ENCODE measurements at regions not wholly inside any gene's neighbourhood (a gene's known extent, or its start where the extent isn't known, plus 50 kb on each side); places are given as distances from the start of the nearest gene placed in this dataset.

- Histone ChIP-seq H3K36me3 (ENCODE audit: insufficient read depth, low read length) (no peaks in the 10 kb centered on the region), H3K9me3 (replicated peaks; ENCODE audit: low read length) (peaks cover 4% of the 10 kb centered on the region), H3K4me3 (ENCODE audit: low read length) (no peak overlapping the region), H3K4me2 (ENCODE audit: low read length) (no peak overlapping the region), H3K4me1 (ENCODE audit: control insufficient read depth, insufficient read depth, low read length) (no peaks in the 10 kb centered on the region), H3K27me3 (ENCODE audit: control insufficient read depth, insufficient read depth, low read length) (no peaks in the 10 kb centered on the region), H3K9ac (ENCODE audit: low read depth, low read length) (no peak overlapping the region)
Observed at GRCh38 chr4:177951026-177951425, 508.8 kb upstream of the AGA start.

DNA sequence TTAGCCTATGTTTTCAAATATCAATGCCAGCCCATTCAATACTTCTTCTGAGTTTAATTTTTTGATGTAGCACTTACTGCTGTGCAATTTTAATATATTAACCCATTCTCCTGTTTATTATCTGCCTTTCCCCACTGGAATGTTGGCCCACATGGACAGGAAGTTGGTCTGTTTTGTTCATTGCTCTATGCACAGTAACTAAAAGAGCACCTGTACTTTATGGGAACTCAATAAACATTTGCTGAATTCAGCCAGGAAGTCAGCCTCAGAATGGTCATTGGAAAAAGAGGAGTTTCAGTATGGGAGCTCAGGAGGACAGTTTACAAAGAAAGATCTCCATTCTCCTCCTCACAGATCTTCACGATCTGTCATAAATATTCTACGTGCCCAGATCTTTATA is 510.5 kb upstream of the AGA start:
- Histone ChIP-seq H3K36me3 (ENCODE audit: insufficient read depth, low read length) (no peaks in the 10 kb centered on the region), H3K9me3 (replicated peaks; ENCODE audit: low read length) (peaks cover 4% of the 10 kb centered on the region), H3K27me3 (ENCODE audit: control insufficient read depth, insufficient read depth, low read length) (no peaks in the 10 kb centered on the region), H3K9ac (ENCODE audit: low read depth, low read length) (no peak overlapping the region), H3K4me1 (ENCODE audit: control insufficient read depth, insufficient read depth, low read length) (no peaks in the 10 kb centered on the region), H3K4me3 (ENCODE audit: low read length) (no peak overlapping the region), H3K4me2 (ENCODE audit: low read length) (no peak overlapping the region)

DNA sequence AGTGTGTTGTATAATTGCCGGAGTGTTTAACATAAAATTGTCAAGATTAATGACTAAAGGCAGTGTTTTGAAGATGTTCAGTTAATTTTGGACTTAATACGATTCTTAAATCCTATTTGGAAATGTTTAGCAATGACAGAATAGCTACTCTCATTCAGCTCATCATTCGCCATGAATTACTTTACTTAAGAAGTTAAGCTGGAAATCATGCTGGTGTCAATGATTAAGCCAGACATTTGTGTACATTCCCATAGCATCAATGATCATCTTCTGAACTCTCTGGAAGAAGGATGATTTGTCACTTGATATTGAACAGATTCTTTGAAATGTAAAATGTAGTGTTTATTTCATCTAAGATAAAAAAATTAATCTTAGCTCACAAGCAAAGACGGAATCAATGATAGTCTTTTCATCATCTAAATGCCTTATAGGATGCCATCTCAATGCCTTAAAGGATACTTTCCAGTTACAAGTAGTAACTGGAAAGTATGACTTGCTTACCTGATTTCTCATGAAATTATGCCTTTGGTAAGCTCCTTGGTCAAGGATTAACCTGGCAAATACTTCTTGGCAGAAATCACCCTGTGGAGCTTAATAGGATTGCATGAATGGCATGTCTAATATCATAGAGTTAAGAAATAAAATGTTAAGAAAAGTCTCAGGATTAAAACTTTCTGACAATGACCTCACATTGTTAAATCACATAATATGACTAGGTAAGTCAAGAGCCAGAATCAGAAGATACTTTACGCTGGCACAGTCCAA is 515.5 kb upstream of the AGA start:
- Histone ChIP-seq H3K4me1 (ENCODE audit: control insufficient read depth, insufficient read depth, low read length) (no peaks in the 10 kb centered on the region), H3K4me2 (ENCODE audit: low read length) (no peak overlapping the region), H3K9me3 (replicated peaks; ENCODE audit: low read length) (no peaks in the 10 kb centered on the region), H3K27me3 (ENCODE audit: control insufficient read depth, insufficient read depth, low read length) (no peaks in the 10 kb centered on the region), H3K36me3 (ENCODE audit: insufficient read depth, low read length) (no peaks in the 10 kb centered on the region), H3K9ac (ENCODE audit: low read depth, low read length) (no peak overlapping the region), H3K4me3 (ENCODE audit: low read length) (no peak overlapping the region)

DNA sequence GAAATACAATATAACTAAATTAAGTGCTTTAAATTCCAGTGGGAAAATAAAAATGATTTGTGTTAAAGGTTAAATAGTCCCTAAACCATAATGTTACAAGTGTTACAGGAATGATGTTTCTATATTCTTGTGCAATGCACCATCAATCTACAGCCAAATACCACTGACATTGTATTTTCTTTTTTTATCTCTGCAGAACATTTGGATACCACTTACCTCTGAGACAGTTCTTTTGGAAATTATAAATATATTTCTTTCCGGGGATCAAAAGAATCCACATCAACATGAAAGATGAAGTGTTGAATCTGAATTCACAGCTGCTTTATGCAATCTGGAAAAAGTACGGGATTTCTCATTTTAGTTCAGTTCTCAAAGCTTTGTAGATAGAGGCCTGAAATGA is 518.3 kb upstream of the AGA start:
- Histone ChIP-seq H3K27me3 (ENCODE audit: control insufficient read depth, insufficient read depth, low read length) (no peaks in the 10 kb centered on the region), H3K36me3 (ENCODE audit: insufficient read depth, low read length) (no peaks in the 10 kb centered on the region), H3K4me1 (ENCODE audit: control insufficient read depth, insufficient read depth, low read length) (no peaks in the 10 kb centered on the region), H3K9ac (ENCODE audit: low read depth, low read length) (no peak overlapping the region), H3K9me3 (replicated peaks; ENCODE audit: low read length) (no peaks in the 10 kb centered on the region), H3K4me2 (ENCODE audit: low read length) (no peak overlapping the region), H3K4me3 (ENCODE audit: low read length) (no peak overlapping the region)

- H3K9me3 ChIP-seq (replicated peaks; ENCODE audit: low read length) = no peaks in the 10 kb centered on the region
- no peaks in the 10 kb centered on the region for H3K4me1 ChIP-seq (ENCODE audit: control insufficient read depth, insufficient read depth, low read length)
- no peaks in the 10 kb centered on the region for H3K36me3 ChIP-seq (ENCODE audit: insufficient read depth, low read length)
- H3K4me3 ChIP-seq (ENCODE audit: low read length) = no peak overlapping the region
- H3K27me3 ChIP-seq (ENCODE audit: control insufficient read depth, insufficient read depth, low read length) = no peaks in the 10 kb centered on the region
- no peak overlapping the region for H3K9ac ChIP-seq (ENCODE audit: low read depth, low read length)
- no peak overlapping the region for H3K4me2 ChIP-seq (ENCODE audit: low read length)
Observed at GRCh38 chr4:177961761-177962380, 519.6 kb upstream of the AGA start.

DNA sequence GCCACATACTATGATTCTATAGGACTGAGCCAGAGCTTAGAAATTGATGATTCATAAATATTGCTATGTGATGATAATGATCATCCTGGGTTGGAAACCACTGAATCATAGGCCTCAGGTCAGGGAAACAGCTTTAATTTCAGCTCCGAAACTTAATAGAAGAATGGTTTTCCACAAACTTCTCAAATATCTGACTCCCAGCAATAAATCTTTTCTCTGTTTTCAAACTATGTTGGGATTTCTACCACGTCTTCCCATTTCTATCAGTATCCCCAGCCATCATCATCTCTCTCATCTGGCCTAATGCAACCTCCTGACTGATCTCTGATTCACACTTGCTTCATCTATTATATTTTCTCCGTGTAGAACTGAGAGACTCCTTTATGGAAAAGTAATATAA is 521.8 kb upstream of the AGA start:
- no peaks in the 10 kb centered on the region for H3K4me1 ChIP-seq (ENCODE audit: control insufficient read depth, insufficient read depth, low read length)
- no peaks in the 10 kb centered on the region for H3K36me3 ChIP-seq (ENCODE audit: insufficient read depth, low read length)
- no peaks in the 10 kb centered on the region for H3K27me3 ChIP-seq (ENCODE audit: control insufficient read depth, insufficient read depth, low read length)
- H3K9me3 ChIP-seq (replicated peaks; ENCODE audit: low read length) = no peaks in the 10 kb centered on the region
- no peak overlapping the region for H3K9ac ChIP-seq (ENCODE audit: low read depth, low read length)
- H3K4me2 ChIP-seq (ENCODE audit: low read length) = no peak overlapping the region
- H3K4me3 ChIP-seq (ENCODE audit: low read length) = no peak overlapping the region

DNA sequence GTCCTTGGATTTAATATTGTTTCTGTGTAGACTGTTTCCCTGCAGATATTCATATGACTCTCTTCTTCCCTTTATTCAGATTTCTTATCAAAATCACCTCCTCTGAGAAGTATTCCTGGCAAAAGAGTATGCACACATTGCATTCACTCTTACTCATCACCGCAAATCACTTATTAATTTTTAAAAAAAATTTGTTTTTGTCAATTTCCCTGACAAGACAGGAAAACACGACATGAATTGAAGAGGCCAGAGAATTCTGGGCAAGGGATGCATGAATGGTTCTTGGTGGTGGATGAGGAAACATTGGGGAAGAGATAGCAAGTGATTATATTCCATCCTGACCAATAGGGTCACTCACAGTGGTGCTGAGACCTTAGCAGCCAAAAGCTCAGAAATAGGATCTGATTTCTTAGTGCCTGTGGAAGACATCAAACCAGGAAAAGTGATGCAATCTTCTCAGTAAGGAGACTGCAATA is 522.5 kb upstream of the AGA start:
- Histone ChIP-seq H3K36me3 (ENCODE audit: insufficient read depth, low read length) (no peaks in the 10 kb centered on the region), H3K4me2 (ENCODE audit: low read length) (no peak overlapping the region), H3K9ac (ENCODE audit: low read depth, low read length) (no peak overlapping the region), H3K27me3 (ENCODE audit: control insufficient read depth, insufficient read depth, low read length) (no peaks in the 10 kb centered on the region), H3K4me1 (ENCODE audit: control insufficient read depth, insufficient read depth, low read length) (no peaks in the 10 kb centered on the region), H3K4me3 (ENCODE audit: low read length) (no peak overlapping the region), H3K9me3 (replicated peaks; ENCODE audit: low read length) (no peaks in the 10 kb centered on the region)

- no peak overlapping the region for H3K9ac ChIP-seq (ENCODE audit: low read depth, low read length)
- H3K9me3 ChIP-seq (replicated peaks; ENCODE audit: low read length) = no peaks in the 10 kb centered on the region
- H3K4me1 ChIP-seq (ENCODE audit: control insufficient read depth, insufficient read depth, low read length) = no peaks in the 10 kb centered on the region
- no peaks in the 10 kb centered on the region for H3K27me3 ChIP-seq (ENCODE audit: control insufficient read depth, insufficient read depth, low read length)
- H3K36me3 ChIP-seq (ENCODE audit: insufficient read depth, low read length) = no peaks in the 10 kb centered on the region
- H3K4me2 ChIP-seq (ENCODE audit: low read length) = no peak overlapping the region
- no peak overlapping the region for H3K4me3 ChIP-seq (ENCODE audit: low read length)
Observed at GRCh38 chr4:177967328-177967727, 525.1 kb upstream of the AGA start.

DNA sequence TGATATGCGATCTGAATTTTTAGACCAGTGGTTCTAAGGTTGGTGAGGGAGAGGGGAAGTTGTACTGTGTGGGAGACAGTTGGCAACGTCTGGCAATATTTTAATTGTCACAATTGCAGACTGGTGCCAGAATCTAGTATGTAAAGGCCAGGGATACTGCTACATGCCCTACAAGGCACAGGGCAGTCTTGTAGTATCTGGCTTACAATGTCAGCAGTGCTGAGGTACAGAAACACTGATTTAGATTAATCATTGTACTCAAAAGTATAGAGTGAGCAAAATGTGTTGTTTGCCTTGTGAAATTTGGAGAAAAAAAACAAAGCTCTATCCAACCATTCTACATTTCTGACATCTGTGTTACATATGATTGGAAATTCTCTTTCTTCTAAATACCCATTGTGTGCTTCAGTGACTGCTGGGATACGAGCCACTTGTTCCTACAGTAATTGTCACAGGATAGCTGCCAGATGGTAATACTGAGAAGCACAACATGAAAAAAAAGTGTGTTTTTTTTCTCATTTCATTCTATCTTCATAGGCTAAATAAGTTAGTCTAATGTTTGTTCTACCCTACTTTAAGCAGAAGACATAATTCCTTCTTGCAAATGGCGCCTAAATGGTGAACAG is 526.7 kb upstream of the AGA start:
- Histone ChIP-seq H3K9me3 (replicated peaks; ENCODE audit: low read length) (no peaks in the 10 kb centered on the region), H3K4me2 (ENCODE audit: low read length) (no peak overlapping the region), H3K36me3 (ENCODE audit: insufficient read depth, low read length) (no peaks in the 10 kb centered on the region), H3K4me1 (ENCODE audit: control insufficient read depth, insufficient read depth, low read length) (no peaks in the 10 kb centered on the region), H3K9ac (ENCODE audit: low read depth, low read length) (no peak overlapping the region), H3K27me3 (ENCODE audit: control insufficient read depth, insufficient read depth, low read length) (no peaks in the 10 kb centered on the region), H3K4me3 (ENCODE audit: low read length) (no peak overlapping the region)

GRCh38 chr4:177974461-177974860 is 532.2 kb upstream of the AGA start:
- no peak overlapping the region for H3K4me2 ChIP-seq (ENCODE audit: low read length)
- H3K4me3 ChIP-seq (ENCODE audit: low read length) = no peak overlapping the region
- H3K9ac ChIP-seq (ENCODE audit: low read depth, low read length) = no peak overlapping the region
- H3K4me1 ChIP-seq (ENCODE audit: control insufficient read depth, insufficient read depth, low read length) = no peaks in the 10 kb centered on the region
- H3K36me3 ChIP-seq (ENCODE audit: insufficient read depth, low read length) = no peaks in the 10 kb centered on the region
- no peaks in the 10 kb centered on the region for H3K9me3 ChIP-seq (replicated peaks; ENCODE audit: low read length)
- H3K27me3 ChIP-seq (ENCODE audit: control insufficient read depth, insufficient read depth, low read length) = no peaks in the 10 kb centered on the region

- no peaks in the 10 kb centered on the region for H3K36me3 ChIP-seq (ENCODE audit: insufficient read depth, low read length)
- no peaks in the 10 kb centered on the region for H3K27me3 ChIP-seq (ENCODE audit: control insufficient read depth, insufficient read depth, low read length)
- no peaks in the 10 kb centered on the region for H3K9me3 ChIP-seq (replicated peaks; ENCODE audit: low read length)
- H3K4me1 ChIP-seq (ENCODE audit: control insufficient read depth, insufficient read depth, low read length) = no peaks in the 10 kb centered on the region
- no peak overlapping the region for H3K4me2 ChIP-seq (ENCODE audit: low read length)
- H3K9ac ChIP-seq (ENCODE audit: low read depth, low read length) = no peak overlapping the region
- H3K4me3 ChIP-seq (ENCODE audit: low read length) = no peak overlapping the region
Observed at GRCh38 chr4:177975315-177975987, 533.2 kb upstream of the AGA start.
